ENCODE measurements at regions not wholly inside any gene's neighbourhood (a gene's known extent, or its start where the extent isn't known, plus 50 kb on each side); places are given as distances from the start of the nearest gene placed in this dataset.

- no peak overlapping the region for H3K4me3 ChIP-seq (replicated peaks; ENCODE audit: low read depth, low read length)
Observed at GRCh38 chr2:136234261-136234660, 116.3 kb upstream of the CXCR4 start.

GRCh38 chr2:136233298-136233697, 115.3 kb upstream of the CXCR4 start:
- TF ChIP-seq CTCF (IDR thresholded peaks at IDR 0.05; ENCODE audit: low read depth, low read length, missing control alignments): no peak
- no peak overlapping the region for H3K4me3 ChIP-seq (replicated peaks; ENCODE audit: low read depth, low read length)
- DNase-seq (ENCODE audit: extremely low read depth, low read depth): no peak

More at GRCh38 chr2:136234261-136234660, 116.3 kb upstream of the CXCR4 start:
- no peak for DNase-seq (ENCODE audit: extremely low read depth, low read depth)
- no peak for TF ChIP-seq CTCF (IDR thresholded peaks at IDR 0.05; ENCODE audit: low read depth, low read length, missing control alignments)

GRCh38 chr2:136232456-136233172, 114.7 kb upstream of the CXCR4 start:
- no peak for TF ChIP-seq CTCF (IDR thresholded peaks at IDR 0.05; ENCODE audit: low read depth, low read length, missing control alignments)
- H3K4me3 ChIP-seq (replicated peaks; ENCODE audit: low read depth, low read length): no peak overlapping the region
- no peak for DNase-seq (ENCODE audit: extremely low read depth, low read depth)

DNA sequence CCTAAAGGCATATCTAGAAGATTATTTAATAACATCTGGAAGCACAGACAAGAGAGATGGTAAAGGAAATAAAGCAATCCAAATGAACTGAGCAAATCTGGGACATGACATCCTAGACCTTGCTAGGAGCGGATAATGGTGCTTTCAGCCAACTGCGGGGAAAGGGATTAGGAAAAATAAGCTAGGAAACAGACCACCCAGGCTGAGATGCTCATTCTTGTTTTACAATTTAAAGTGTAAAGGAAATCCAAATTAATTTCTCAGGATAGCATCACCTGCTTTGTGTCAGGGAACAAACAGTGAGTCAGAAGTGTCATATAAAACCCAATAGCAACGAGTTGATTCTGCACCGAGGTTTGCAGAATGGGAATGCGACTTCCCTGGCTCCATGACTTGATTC, 112.5 kb upstream of the CXCR4 start:
- DNase-seq (ENCODE audit: extremely low read depth, low read depth): no peak
- no peak overlapping the region for H3K4me3 ChIP-seq (replicated peaks; ENCODE audit: low read depth, low read length)
- TF ChIP-seq CTCF (IDR thresholded peaks at IDR 0.05; ENCODE audit: low read depth, low read length, missing control alignments): no peak

DNA sequence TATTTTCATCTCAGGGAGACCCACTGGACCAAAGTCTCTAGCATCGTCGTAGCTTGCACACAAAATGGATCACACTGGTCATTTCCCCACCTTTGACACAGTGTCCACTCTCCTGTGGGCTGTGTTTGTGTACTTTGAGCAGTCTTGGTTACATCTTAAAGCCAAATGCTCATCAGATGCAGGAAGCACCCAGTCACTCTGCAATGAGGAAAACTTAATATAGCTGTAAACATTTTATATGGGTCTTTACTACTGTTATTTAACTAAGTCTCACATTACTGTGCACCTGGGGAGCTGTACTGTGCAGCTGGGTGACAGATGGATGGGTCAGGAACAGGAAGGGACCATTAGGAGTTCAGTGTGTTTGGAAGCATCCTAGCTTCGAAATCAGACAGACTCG, 109.0 kb upstream of the CXCR4 start:
- no peak overlapping the region for H3K4me3 ChIP-seq (replicated peaks; ENCODE audit: low read depth, low read length)
- no peak for TF ChIP-seq CTCF (IDR thresholded peaks at IDR 0.05; ENCODE audit: low read depth, low read length, missing control alignments)
- DNase-seq (ENCODE audit: extremely low read depth, low read depth): no peak

DNA sequence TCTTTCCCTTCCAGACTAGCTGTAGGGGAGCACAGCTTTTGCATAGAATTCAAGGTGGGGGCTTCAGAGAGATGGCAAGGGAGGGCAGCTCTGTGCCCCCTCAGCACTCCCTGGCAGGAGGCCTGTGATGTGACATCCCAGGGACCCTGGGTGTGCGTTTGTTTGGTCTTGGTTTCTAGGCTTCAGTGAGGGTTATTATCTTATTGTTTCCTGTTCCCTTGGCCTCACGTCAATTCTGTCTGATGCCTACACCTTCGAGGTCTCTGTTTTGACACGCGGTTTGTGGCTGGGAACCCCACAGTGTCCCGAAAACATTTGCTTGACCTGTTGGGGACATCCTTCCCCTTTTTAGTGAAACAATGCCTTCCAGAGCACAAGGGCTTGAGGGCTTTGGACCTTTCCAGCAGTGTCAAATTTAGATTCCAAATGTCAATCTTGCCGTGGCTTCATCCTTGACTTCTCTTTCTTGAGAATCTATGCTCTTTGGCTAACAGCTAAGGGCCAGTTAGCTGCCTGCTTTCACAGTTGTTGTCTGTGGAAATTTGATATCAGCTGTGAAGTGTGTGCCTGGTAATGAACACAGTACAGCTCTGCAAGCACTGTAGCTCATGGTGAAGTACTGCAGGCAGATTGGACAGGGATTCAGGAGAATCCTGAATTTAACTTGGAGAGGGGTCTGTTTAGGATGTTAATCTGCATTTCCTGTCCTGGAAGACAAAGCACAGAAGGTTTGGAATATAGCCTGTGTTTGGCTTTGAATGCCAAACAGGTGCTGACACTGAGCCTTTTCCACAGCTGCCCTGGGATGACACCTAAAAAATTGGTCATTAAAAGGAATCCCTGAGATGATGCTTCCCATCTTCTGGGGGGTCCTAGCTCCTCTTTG, 108.2 kb upstream of the CXCR4 start:
- no peak for DNase-seq (ENCODE audit: extremely low read depth, low read depth)
- H3K4me3 ChIP-seq (replicated peaks; ENCODE audit: low read depth, low read length): no peak overlapping the region
- no peak for TF ChIP-seq CTCF (IDR thresholded peaks at IDR 0.05; ENCODE audit: low read depth, low read length, missing control alignments)

All from HFF-Myc (cell line).